ENCODE measurements at regions not wholly inside any gene's neighbourhood (a gene's known extent, or its start where the extent isn't known, plus 50 kb on each side); places are given as distances from the start of the nearest gene placed in this dataset.

GRCh38 chr15:95442107-95442719 lies 888.3 kb upstream of the NR2F2 start:
- TF ChIP-seq FOXP2 (optimal IDR thresholded peaks at IDR 0.05; ENCODE audit: borderline replicate concordance, extremely low read depth, extremely low read length, insufficient read depth) (no peak), TAF1 (IDR thresholded peaks at IDR 0.05; ENCODE audit: borderline replicate concordance, insufficient read depth, low read length) (no peak), REST (IDR thresholded peaks at IDR 0.05; ENCODE audit: insufficient read depth in 1 of 2, low read depth in 2 of 2, low read length in 2 of 2) (no peak)

Data from PFSK-1 (cell line).